ENCODE measurements at regions not wholly inside any gene's neighbourhood (a gene's known extent, or its start where the extent isn't known, plus 50 kb on each side); places are given as distances from the start of the nearest gene placed in this dataset.

DNA sequence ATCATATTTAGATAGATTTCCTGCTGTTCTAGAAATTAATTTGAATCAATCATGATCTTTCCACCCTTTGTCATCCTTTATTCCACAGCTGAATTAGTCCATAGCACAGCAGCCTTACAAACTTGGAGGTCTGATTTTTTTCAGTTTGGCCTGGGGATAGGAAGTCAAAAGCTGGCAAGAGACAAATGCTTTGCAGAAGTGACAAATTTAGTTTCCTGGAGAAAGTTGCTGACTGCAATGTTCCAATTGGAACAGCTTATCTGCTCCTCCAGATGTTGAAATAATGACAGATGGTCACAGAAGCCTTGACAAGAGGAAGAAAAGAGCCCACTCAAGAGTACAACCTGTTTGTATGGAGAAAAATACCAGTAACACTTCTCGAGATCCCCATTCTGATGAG is 1276.1 kb upstream of the CDH8 start:
- no peak for DNase-seq (ENCODE audit: extremely low read depth in 1 of 11, low read depth in 9 of 11, low spot score in 4 of 11)

DNA sequence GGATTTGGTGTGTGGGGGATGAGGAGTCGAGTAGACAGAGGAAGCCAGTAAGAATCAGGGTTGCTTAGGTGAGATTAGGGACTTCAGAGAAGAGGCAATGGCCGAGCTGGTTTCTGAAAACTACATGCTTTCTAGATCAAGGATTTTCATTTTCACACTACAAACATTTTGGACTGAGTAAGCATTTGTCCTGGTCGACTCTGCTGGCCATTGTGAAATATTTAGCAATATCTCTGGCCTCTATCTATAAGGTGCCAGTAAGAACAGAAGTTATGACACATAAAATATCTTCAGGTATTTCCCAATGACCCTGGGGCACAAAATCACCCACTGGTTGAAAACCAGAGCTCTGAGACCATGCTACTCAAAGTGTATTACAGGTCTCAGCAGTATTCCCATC is 1275.1 kb upstream of the CDH8 start:
- DNase-seq (ENCODE audit: extremely low read depth in 1 of 11, low read depth in 9 of 11, low spot score in 4 of 11) = no peak

DNA sequence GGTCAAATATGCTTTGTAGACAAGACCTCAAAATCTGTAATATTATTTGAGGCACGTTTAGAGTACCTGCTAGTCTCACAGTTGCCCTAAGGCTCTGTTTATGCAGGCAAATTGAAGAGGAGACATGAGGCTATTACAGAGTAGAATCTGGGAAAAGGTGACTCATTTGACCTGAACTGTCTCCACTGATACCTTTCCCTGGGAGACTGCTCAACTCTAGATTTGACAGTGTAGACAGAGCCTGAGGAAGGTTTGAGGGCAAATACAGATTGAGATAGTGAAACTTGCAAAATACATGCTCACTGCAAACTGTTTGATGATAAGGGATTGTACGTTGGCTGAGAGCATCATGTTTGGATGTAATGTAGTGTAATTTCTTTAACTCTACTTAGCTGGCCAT is 1266.6 kb upstream of the CDH8 start:
- DNase-seq (ENCODE audit: extremely low read depth in 1 of 11, low read depth in 9 of 11, low spot score in 4 of 11) = no peak

DNA sequence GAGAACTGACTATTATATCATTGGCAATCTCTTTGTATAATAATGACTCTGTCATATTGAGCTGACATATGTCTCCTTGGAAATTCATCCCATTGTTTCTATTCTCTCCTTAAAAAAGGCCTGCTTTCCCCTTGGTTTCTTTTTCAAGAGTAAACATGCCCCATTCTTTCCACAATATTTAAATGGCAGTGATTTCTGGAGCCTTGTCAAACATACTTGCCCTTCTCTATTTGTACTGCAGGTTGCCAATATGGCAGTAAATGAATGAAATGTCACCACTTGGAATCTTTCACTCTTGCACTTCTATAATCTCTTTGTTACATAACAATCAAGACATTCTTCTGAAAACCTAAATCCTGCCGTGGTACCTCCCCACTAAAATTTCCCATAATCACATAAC is 1265.1 kb upstream of the CDH8 start:
- no peak for DNase-seq (ENCODE audit: extremely low read depth in 1 of 11, low read depth in 9 of 11, low spot score in 4 of 11)

DNA sequence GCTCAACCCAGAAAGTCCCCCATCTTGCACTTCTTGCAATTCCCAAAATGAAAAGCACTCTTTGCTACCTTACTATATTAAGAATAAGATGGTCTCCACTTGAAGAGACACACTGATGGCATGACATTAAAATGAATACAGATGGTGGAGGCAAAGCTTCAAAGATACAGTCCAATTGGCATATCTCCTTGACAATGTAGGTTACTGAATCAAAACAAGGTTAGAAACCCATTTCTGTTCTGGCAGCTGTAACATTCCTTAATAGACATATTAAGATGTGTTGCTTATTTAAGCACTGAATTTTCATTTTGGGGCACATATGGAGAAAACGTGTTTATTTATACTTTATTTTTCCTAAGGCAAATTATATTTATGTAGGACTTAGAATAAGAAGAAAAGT is 1262.8 kb upstream of the CDH8 start:
- no peak for DNase-seq (ENCODE audit: extremely low read depth in 1 of 11, low read depth in 9 of 11, low spot score in 4 of 11)

DNA sequence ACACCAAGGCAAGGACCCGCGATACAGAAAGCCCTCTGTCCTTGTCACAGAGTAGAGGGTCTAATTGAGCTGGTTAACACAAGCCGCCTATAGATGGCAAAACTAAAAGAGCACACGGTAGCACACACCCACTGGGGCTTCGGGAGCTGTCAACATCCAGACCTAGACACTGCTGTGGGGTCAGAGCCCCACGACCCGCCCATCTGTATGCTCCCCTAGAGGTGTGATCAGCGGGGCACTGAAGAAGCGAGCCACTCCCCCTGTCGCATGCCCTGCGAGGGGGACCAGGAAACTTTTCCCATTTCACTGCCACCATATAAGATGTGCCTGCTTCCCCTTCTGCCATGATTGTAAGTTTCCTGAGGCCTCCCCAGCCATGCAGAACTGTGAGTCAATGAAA is 1255.8 kb upstream of the CDH8 start:
- no peak for DNase-seq (ENCODE audit: extremely low read depth in 1 of 11, low read depth in 9 of 11, low spot score in 4 of 11)

DNA sequence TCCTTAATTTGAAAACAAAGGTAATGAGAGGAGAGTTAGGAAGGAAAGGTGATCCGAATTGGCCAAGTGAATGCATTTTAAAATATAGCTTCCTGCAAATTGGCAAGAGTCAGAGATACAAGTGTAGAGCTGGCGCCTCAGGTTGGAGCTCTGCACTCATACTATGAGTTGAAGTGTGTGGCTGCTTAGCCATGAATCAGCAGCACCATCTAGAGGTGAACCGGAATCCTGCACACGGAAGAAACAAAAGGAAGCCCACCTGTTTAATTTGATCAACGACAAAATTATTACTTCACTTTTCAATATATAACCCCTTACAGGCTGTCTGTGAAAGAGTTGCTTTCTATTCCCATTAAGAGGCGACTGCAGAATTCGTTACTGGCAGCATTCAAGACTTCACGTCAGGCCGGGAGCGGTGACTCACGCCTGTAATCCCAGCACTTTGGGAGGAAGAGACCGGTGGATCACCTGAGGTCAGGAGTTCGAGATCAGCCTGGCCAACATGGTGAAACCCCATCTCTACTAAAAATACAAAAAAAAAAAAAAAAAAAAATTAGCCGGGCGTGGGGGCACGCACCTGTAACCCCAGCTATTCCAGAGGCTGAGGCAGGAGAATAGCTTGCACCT is 1253.7 kb upstream of the CDH8 start:
- peak; percentile 10 to 48 (median 36) for DNase-seq (ENCODE audit: extremely low read depth in 1 of 11, low read depth in 9 of 11, low spot score in 4 of 11)

DNA sequence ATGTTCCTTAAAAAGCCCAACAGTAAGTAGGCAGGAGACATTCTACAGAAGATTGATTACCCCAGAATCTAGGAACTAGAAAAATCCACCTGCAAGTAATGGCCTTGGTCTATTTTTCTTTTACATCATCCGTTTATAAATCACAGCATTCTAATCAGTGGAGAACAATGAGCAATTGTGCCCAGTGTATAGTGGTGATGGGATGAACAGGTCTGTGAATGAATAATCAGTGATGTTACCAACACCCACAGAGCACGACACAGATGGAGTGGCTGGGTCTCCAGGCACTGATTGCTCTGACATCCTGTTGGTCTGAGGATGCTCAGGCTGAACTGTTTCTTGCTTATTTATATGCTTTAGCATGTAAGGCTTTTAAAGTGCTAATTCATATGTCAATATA is 1251.2 kb upstream of the CDH8 start:
- peak in 1 of 11 donors; percentile 4 for DNase-seq (ENCODE audit: extremely low read depth in 1 of 11, low read depth in 9 of 11, low spot score in 4 of 11)

DNA sequence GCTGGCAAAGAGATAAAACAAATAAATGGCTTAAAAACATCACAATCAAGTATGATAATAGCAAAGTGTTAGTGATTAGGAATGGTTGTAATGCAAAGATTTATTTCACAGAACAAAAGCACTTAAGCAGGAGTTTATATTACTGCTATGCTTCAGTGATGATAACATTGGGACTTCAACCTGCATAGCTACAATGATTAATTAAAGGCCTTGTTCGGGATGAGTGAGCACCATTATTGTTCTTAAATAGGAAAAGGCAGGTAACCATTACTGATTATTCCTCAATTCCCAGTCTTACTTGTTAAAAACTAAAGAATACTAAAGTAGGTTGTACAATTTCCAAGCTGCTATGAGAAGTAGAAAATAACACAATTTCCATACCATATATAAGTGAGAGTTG is 1247.5 kb upstream of the CDH8 start:
- peak in 6 of 11 donors; percentile 10 to 37 (median 16) for DNase-seq (ENCODE audit: extremely low read depth in 1 of 11, low read depth in 9 of 11, low spot score in 4 of 11)

DNA sequence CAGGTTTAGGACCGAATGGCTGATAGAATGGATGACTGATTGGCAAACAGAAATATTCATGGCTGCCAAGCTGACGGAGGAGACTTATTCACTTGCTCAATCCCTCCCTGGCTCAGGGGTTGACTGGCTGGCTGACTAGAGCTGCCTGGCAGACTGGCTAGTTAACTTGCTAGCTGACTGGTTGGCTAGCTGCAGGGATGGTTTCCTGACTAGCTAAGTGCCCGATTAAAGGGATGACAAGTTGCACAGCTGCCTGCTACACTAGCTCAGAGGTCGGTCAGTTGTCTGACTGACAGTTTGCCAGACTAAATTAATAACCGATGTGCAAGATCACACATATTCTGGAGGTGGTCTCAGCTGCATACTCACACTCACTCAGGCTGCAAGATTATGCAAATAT is 1208.4 kb upstream of the CDH8 start:
- no peak for DNase-seq (ENCODE audit: extremely low read depth in 1 of 11, low read depth in 9 of 11, low spot score in 4 of 11)

DNA sequence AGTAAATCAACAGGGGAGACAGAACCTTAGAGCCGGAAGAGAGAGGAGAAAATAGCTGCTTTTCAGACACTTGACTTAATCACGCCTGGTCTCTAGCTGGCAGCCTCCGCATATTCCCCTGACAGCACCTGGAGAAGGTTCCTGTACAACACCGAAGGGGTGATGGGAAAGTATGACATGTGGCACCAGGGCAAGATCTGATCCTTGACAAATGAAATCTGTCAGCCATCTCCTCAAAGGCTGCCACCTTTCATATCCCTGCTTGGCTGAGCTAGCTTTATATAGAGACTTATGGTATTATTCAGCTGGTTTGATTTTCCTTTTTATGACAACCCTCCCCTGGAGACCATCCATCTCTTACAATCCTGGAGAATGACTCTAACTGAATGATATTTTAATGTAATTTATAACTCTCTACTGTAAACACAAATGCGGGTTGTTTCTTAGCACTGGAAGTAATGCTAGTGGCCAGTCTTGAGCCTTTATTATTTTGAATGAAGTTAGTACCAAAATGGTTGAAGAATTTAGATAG is 1205.3 kb upstream of the CDH8 start:
- DNase-seq (ENCODE audit: extremely low read depth in 1 of 11, low read depth in 9 of 11, low spot score in 4 of 11) = no peak

DNA sequence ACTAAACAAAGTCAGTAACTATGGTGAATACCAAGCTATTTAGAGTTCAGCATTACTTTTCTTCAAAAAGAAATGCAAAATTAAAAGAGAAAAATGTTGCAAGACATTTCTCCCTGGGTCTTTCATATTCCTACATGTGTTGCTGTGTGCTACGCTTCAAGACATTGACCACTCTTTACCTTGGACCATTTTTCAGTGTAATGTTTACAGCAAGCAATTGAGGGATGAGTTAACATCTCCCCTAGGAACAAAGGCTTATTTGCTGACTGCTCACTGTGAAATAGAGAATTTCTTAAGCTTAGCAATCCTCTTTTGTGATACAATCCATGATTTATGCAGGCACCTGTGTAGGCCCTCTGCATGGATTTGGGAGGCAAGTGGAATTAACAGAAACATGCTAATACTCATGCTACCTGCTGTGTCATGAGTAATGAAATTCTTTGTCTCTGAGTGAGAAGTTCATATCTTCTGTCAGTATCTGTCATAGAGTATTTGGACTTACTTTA is 1202.9 kb upstream of the CDH8 start:
- DNase-seq (ENCODE audit: extremely low read depth in 1 of 11, low read depth in 9 of 11, low spot score in 4 of 11) = no peak

DNA sequence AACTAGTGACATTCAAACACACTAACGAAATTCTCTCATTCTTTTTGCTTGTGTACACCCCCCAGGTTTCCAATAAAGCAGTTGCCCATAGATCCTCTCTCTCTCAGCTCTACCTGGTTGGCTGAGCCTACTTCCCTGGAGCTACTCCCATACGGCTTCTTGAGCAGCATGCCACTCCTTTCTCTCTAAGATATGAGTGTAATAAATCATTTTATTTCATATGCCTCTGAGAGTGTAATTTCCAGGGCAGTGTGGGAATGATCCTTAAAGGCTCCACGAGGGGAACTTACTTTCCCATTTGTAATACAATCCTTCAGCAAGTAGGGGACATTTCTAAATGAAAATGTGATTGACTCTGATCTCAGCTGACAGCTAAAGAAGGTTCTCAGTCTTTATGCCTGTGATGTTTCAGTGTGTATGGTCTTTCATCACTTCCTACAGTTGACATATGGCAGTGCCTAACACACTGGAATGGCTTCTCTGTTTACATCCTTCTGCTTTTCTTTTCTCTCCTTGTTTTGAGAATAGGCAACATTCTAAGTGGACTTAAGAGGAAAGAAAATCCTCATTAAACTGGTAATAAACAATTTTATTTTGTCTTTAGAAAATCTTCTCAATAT is 1194.3 kb upstream of the CDH8 start:
- no peak for DNase-seq (ENCODE audit: extremely low read depth in 1 of 11, low read depth in 9 of 11, low spot score in 4 of 11)

DNA sequence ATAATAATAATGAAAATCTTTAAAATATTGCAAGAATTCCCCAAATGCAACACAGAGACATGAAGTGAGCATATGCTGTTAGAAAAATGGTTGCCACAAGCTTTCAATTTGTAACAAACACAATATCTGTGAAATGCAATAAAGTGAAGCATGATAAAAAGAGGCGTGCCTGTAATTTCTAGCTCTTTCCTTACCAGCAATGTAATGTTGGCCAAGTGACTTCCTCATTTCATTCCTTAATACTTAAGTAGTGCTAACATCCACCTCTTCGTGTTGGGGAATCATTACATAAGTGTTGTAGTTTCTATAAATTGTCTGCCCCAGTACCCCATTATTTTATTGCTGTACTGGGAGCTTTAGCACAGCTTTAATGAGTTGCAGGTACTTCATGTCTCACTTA is 1192.0 kb upstream of the CDH8 start:
- no peak for DNase-seq (ENCODE audit: extremely low read depth in 1 of 11, low read depth in 9 of 11, low spot score in 4 of 11)

DNA sequence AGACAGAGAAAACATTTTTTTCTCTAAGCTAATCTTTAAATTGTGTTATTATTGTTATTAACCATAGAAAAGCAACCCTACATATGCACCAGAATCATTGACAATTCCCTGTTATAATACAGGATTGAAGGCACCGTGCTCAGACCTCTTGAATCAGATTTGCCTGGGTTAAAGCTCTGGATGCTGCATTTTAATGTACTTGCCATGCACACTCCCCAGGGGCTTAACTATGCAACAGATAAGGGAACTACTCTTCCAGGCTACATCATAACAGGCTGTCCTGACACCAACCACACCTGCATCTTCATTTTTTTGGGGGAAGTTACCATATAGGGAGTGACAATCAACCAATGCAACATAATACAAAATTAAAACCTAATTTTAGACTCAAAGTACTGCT is 1187.6 kb upstream of the CDH8 start:
- no peak for DNase-seq (ENCODE audit: extremely low read depth in 1 of 11, low read depth in 9 of 11, low spot score in 4 of 11)

DNA sequence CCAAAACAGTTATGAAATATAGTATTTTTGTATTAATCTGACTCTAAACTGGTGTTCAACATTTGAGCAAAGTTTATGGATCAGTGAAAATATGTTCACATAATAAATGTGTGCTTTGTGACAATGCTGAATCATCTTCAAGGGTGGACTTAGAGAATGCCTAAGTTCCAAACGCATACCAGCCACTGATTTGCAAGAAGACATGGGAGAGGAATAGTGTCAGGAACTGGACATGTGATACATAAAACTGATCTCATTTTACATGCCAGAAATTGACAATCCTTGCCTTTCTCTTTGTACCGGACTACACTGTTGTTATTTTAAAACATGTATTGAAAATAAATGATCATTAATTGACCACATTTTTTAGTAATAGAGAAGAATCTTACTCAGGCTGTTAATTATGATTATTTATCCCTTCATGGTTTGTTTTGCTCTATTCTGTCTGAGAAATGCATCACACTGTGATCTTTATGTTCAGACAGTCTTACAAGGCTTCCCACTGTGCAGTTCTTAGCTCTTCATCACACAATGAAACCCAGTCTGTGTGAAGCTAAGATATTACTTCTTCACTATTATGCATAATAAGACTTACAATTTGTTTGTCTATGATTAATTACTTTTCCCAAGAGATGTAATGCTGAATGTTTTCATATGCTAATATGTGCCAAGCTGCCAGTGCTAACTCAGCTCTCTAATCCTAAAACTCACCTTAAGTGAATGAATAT is 1180.6 kb upstream of the CDH8 start:
- DNase-seq (ENCODE audit: extremely low read depth in 1 of 11, low read depth in 9 of 11, low spot score in 4 of 11) = no peak

DNA sequence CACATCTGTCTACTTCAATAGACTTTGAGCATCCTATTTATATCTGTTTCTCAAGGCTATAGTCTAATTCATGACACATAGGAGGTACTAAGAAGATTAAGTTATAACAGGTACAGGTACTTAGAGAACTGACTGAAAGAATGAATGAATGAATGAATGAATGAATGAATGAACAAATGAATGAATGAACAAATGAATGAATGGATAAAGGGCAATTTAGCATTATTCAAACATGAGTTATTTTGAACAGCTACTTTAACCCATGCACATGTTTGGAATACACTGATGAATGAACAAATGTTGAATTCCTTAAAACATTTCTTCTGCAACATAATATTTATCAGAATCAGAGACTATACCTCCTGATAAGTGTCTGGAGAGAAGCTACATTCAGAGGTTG is 1165.6 kb upstream of the CDH8 start:
- DNase-seq (ENCODE audit: extremely low read depth in 1 of 11, low read depth in 9 of 11, low spot score in 4 of 11) = no peak

DNA sequence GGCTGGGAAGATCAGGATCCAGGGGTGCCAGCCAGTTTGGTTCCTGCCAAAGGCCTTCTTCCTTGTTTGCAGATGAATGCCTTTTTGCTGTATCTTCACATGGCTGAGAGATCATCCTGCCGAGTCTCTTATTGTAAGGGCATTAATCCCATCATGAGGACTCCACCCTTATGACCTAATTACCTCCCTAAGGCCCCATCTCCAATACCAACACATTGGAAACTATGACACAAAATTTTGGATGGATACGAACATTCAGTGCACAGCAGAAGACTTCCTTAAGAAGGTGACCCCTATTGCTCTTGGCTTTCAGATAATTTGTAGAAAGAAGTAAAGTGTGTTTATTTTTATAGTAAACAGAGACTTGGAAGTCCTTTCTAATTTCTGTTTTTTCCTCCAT is 1164.7 kb upstream of the CDH8 start:
- no peak for DNase-seq (ENCODE audit: extremely low read depth in 1 of 11, low read depth in 9 of 11, low spot score in 4 of 11)

DNA sequence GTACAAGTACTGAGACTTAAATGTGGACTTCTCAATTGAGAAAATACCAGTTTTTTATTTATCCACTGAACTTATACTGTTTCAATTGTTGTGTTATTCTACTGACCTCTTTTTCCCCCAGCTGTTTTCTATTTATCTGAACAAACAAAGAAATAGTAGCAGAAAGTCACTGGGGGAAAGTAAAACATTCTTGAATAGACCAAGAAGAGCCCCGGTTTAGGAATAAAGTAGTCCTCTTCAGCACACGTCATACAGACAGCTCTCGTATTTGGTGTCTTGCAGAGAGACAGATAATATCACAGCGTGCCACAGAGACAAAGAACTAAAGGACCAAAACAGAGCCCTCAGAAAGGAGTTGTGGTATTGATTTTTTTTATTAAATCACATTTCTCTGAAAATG is 1159.1 kb upstream of the CDH8 start:
- DNase-seq (ENCODE audit: extremely low read depth in 1 of 11, low read depth in 9 of 11, low spot score in 4 of 11) = no peak

DNA sequence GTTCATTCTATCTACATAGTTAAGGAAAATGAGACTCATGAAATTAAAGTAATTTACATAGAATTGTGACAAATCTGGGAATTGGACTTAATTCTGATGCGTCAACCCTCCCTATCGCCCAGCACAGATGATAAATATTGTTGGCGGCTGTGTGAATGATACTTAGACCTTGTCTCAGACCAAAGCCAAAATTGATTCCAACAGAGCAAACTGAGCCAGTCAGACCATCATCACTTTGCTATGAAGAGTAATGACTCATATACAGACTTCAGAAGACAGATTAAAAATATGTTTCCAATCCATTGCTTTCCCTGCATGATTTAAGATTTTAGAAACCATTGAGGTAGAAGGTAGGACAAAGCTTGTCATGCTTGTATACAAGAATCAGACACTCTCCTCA is 1156.7 kb upstream of the CDH8 start:
- no peak for DNase-seq (ENCODE audit: extremely low read depth in 1 of 11, low read depth in 9 of 11, low spot score in 4 of 11)
